ENCODE measurements at regions not wholly inside any gene's neighbourhood (a gene's known extent, or its start where the extent isn't known, plus 50 kb on each side); places are given as distances from the start of the nearest gene placed in this dataset.
A peak's percentile ranks its signal among the peaks of the same experiment; 100 is the strongest.

DNA sequence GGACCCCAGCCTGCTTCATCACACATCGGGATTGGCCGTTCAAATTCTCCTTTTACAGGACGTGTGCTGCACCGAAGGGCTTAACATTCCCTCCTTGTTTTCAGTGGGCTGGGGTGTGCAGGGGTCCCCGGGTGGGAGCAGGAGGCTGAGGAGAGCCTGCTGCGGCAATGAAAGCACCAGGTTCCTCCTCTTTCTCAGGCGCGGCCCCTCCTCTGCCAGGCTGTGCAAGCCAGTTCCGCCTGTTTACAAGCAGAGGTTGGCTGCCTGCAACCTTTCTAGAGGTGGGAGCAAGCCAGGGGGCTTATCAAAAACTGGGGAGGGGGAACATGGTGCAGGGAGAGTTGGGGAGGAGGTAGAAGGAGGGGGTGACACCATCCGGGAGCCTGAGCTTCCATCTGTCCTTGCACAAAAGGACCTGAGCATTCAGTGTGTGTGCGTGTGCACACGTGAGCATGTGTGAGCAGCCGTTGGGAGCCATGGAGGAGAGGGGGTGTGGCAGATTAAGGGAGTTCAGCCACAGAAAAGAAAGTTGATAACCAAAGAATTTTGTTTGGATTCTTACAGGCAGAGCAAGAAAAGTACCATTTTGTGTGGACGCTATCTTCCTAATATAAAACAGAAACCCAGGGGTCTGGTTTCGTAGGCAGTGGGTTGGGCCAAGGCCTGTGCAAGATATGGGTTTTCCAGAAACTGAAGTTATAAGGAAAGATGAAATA is 108.8 kb upstream of the RFLNA start:
- H3K9me3 ChIP-seq (ENCODE audit: low read depth, low read length): no peaks in the 10 kb centered on the region
- no peaks in the 10 kb centered on the region for H3K36me3 ChIP-seq (ENCODE audit: insufficient read depth, low read length)
- H3K27ac ChIP-seq (ENCODE audit: low read depth, low read length): no peak overlapping the region
- TF ChIP-seq, protein P1, sequence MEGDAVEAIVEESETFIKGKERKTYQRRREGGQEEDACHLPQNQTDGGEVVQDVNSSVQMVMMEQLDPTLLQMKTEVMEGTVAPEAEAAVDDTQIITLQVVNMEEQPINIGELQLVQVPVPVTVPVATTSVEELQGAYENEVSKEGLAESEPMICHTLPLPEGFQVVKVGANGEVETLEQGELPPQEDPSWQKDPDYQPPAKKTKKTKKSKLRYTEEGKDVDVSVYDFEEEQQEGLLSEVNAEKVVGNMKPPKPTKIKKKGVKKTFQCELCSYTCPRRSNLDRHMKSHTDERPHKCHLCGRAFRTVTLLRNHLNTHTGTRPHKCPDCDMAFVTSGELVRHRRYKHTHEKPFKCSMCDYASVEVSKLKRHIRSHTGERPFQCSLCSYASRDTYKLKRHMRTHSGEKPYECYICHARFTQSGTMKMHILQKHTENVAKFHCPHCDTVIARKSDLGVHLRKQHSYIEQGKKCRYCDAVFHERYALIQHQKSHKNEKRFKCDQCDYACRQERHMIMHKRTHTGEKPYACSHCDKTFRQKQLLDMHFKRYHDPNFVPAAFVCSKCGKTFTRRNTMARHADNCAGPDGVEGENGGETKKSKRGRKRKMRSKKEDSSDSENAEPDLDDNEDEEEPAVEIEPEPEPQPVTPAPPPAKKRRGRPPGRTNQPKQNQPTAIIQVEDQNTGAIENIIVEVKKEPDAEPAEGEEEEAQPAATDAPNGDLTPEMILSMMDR (IDR thresholded peaks at IDR 0.05; ENCODE audit: extremely low read depth, low read depth, low read length): no peak
- H3K27me3 ChIP-seq (ENCODE audit: insufficient read depth, low read length): peaks cover 4% of the 10 kb centered on the region
- no peak overlapping the region for H3K4me3 ChIP-seq (ENCODE audit: insufficient read depth, low read length)
- H4K20me1 ChIP-seq (ENCODE audit: insufficient read depth, low read length): no peaks in the 10 kb centered on the region
- no peak overlapping the region for H2AFZ ChIP-seq (ENCODE audit: low read length)
- H3K79me2 ChIP-seq (ENCODE audit: insufficient read depth, low read length): no peaks in the 10 kb centered on the region
- DNase-seq (ENCODE audit: insufficient read length, low spot score, missing footprints): no peak
- H3K4me1 ChIP-seq (ENCODE audit: insufficient read depth, low read length): no peaks in the 10 kb centered on the region
- H3K4me2 ChIP-seq (ENCODE audit: insufficient read depth, low read length): no peak overlapping the region

DNA sequence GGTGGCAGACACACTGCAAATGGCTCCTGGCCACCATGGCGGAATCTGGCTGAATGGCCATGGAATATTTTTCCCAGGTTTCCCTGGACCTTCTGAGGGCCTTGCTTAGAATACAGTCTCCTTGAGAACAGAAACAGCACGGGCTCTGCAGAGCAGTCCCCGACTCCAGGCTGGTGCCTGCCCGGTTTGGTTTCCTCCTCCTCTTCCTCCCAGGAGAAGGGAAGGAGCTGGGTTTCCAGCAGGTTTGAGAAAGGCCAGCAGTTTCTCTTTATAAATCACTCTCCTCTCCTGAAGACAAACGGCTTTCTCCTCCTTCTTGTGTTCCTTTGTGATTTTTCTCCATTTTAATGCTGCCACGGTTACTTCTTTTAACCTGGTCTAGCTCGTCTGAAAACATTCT is 106.8 kb upstream of the RFLNA start:
- Histone ChIP-seq H4K20me1 (ENCODE audit: insufficient read depth, low read length) (no peaks in the 10 kb centered on the region), H3K27ac (ENCODE audit: low read depth, low read length) (no peak overlapping the region), H3K27me3 (ENCODE audit: insufficient read depth, low read length) (peaks cover 4% of the 10 kb centered on the region), H3K9me3 (ENCODE audit: low read depth, low read length) (no peaks in the 10 kb centered on the region), H3K36me3 (ENCODE audit: insufficient read depth, low read length) (no peaks in the 10 kb centered on the region), H3K79me2 (ENCODE audit: insufficient read depth, low read length) (no peaks in the 10 kb centered on the region), H2AFZ (ENCODE audit: low read length) (peak overlapping the region; percentile 6), H3K4me1 (ENCODE audit: insufficient read depth, low read length) (no peaks in the 10 kb centered on the region), H3K4me3 (ENCODE audit: insufficient read depth, low read length) (no peak overlapping the region), H3K4me2 (ENCODE audit: insufficient read depth, low read length) (peak overlapping the region; percentile 4)
- no peak for DNase-seq (ENCODE audit: insufficient read length, low spot score, missing footprints)
- TF ChIP-seq, protein P1 (IDR thresholded peaks at IDR 0.05; ENCODE audit: extremely low read depth, low read depth, low read length): no peak

- TF ChIP-seq, protein P1 (IDR thresholded peaks at IDR 0.05; ENCODE audit: extremely low read depth, low read depth, low read length): no peak
- Histone ChIP-seq H2AFZ (ENCODE audit: low read length) (peak overlapping the region; percentile 6), H3K36me3 (ENCODE audit: insufficient read depth, low read length) (no peaks in the 10 kb centered on the region), H3K4me3 (ENCODE audit: insufficient read depth, low read length) (no peak overlapping the region), H3K27me3 (ENCODE audit: insufficient read depth, low read length) (peaks cover 5% of the 10 kb centered on the region), H3K79me2 (ENCODE audit: insufficient read depth, low read length) (no peaks in the 10 kb centered on the region), H4K20me1 (ENCODE audit: insufficient read depth, low read length) (no peaks in the 10 kb centered on the region), H3K4me1 (ENCODE audit: insufficient read depth, low read length) (no peaks in the 10 kb centered on the region), H3K4me2 (ENCODE audit: insufficient read depth, low read length) (peak overlapping the region; percentile 4), H3K27ac (ENCODE audit: low read depth, low read length) (no peak overlapping the region), H3K9me3 (ENCODE audit: low read depth, low read length) (no peaks in the 10 kb centered on the region)
- no peak for DNase-seq (ENCODE audit: insufficient read length, low spot score, missing footprints)
Measured at GRCh38 chr12:124188561-124189405, 106.1 kb upstream of the RFLNA start.
